Limb (tissue), 2 donors: ENCODE measurements at regions not wholly inside any gene's neighbourhood (a gene's known extent, or its start where the extent isn't known, plus 50 kb on each side); places are given as distances from the start of the nearest gene placed in this dataset.

Experiments
- DNase-seq, 2 donors: peaks; one replicate each; pipeline ENCODE4 v3.0.0-alpha.2; 2016; ENCODE audit errors: extremely low spot score in 2 of 2

DNA sequence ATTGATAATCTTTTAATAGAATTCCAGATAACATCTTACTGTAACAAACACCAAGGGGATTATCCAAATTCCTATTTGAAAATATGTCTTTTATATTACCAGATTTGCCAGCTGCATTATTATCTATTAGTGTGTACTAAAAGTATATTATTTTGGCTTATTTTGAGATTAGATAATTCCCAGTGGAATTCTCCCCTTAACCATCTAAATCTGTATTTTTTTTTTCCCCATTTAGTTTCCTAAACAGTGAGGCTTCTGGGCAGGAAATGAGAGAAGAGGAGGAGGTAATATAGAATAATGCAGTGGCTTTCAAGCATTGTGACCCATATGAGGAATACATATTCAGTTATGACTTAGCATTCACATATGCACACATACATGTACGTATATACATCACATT is 53.5 kb upstream of the ABL1 start:
- DNase-seq: no peak

DNA sequence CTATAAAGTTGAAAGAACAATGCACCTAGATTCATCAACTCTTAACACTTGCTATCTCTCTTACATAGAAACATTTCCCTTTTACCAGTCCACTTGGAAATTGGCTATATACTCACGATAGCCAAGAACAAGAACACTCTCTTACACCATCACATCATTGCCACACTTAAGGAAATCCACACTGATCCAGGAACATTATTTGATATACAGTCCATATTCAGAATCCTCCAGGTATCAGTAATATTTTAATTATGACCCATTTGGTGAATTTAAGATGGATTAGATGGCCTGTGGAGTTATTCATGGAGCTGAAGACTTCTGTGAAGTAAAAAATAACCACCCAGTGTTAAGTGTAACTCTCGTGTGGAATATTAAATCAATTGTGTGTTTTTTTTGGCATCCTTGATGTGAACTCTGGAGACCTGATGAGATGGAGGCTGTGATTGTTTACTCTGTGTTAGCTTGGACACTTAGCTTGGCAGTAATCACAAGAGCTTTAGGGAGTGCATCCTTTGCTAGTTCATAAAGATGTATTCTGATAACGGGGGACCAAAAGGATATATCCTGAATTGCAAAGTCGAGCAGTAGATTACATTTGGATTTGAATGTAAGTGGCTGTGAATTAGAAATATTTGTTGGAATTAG is 52.0 kb upstream of the ABL1 start:
- DNase-seq: no peak

DNA sequence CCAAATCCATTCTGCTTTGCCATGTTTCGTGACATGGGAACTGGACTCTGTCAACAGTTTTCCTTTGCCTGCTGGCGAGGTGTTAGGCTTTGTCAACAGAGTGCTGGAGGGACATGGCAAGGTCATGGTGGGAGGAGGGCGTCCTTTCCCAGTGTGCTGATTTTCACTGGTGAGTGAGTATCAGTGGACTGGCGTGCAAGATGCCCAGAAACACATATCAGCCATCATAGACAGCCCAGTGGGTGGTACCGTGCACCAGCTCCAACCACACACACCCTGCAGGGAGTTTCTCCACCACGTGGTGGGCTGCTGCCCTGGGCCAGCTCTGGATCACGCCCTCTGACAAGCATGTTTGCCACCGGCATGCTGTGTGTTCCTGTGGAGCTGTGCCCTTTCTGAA is 50.0 kb upstream of the ABL1 start:
- DNase-seq: no peak
